SW480 (cell line): ENCODE measurements at regions not wholly inside any gene's neighbourhood (a gene's known extent, or its start where the extent isn't known, plus 50 kb on each side); places are given as distances from the start of the nearest gene placed in this dataset.

Source experiments
- DNase-seq: peaks from one replicate; pipeline ENCODE4 v3.0.0-alpha.2; 2016; ENCODE audit warnings: low spot score

DNA sequence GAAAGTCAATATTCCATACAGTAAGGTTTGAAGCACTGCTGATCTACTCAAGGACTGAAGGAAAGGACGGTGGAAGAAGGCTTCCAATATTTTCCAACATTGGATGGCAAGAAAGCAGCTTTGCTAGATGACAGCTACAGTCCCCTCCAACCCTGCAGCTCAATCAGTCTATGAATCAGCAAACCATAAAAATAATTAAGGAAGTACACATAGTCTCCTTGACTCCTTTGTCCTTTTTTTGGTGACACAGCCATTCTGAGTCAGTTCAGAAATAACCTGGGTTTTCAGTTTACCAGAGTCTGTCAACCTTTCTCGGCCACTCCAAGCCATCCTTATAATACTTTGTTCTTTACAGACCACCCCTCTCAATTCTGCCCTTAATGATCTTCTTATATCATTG lies 232.5 kb downstream of the IBTK start:
- no peak for DNase-seq

DNA sequence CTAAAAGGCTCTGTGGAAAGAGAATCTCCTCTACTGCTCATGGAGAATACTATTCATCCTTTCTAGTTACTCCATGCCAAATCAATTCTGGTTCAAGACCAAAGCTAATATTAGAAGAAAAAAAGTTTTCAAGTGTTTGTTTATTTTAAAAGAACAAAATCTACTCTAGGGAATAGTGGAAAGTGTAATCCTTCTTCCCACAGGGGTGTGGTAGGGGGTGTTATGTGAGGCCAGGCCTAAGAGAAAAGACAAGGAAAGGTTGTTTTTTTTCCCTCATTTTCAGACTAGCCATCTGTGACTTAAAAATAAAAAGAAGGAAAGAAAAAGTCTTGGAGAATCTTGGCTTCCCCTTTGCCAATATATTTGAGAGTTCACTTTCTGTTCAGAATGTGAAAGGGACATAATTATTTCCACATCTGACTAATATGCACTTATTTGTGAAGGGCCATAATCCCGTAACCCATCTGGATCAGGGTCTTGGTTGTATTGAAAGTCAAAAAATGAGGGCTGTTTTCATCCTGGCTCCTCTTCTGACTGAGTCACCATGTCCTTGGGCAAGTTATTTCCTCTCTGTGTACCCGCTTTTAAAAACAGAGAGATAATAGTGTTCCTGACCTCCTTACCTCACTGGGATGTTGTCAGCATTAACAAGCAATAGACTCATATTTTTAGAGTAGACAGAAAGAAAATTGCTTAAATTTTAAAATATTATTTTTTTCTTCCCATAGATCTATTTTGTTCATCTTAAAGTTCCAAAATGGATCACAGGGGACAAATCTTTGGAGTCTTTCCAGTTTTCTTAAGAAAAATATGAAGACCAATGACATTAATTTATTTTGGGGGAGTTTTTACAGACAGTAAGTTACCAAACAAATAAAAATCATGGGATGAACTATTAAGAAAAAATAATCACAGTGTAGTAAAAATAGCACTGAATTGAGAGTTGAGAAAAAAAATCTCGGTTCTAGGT lies 233.7 kb downstream of the IBTK start:
- no peak for DNase-seq

DNA sequence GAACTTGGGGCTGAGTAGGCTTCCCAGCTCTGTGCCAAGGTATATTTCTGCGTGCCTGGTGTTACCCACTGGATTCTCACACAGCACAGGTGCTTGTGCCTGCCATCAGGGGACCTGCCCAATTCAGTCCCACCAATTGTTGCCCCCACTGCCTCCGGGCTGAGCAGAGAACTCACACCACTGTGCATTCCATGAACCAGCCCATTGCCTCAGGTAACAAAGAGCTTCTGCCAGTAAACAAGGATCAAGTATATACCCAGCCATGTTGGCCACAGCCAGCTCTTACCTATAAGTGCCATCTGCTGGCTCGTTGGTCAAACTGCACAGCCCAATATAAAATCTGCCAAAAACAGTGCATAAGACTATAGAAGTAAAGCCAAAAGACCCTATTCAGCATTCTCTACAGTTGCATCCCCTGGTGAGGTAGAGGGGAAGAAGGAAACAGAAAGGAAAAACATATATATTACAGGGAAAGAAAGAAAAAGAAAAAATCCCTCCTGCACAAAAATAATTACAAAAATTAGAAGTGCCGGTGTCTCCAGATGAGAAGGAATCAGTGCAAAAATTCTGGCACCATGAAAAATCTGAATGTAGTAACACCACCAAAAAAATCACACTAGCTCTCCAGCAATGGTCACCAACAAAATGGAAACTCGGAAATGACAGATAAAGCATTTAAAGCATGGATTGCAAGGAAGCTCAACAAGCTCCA lies 241.4 kb downstream of the IBTK start:
- peak; percentile 22 for DNase-seq

DNA sequence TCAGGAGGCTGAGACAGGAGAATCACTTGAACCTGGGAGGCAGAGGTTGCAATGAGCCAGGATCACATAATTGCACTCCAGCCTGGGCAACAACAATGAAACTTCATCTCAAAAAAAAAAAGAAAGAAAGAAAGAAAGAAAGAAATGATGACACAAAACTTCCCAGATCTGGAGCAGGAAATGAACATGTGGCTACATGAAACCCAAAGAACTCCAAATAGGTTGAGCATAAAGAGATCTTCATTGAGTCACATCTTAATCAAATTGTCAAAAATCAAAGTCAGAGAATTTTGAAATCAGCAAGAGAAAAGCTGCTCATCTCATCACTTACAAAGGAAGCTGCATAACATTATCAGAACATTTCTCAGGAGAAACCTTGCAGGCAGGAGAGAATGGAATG lies 247.0 kb downstream of the IBTK start:
- no peak for DNase-seq

DNA sequence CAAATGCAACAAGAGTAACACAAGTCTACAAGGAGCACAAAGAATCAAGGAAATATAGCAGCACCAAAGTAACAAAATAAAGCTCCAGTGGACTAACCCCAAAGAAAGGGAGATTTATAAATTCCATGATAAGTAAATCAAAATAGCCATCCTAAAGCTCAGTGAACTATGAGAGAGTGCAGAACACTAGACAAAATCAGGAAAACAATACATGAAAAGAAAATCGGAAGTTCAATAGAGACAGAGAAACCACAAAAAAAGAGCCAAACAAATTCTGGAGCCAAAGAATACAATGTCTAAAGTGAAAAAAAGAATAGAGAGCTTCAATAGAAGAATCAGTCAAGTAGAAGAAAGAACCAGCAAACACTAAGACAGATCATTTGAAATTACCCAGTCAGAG lies 247.3 kb upstream of the TENT5A start:
- no peak for DNase-seq

DNA sequence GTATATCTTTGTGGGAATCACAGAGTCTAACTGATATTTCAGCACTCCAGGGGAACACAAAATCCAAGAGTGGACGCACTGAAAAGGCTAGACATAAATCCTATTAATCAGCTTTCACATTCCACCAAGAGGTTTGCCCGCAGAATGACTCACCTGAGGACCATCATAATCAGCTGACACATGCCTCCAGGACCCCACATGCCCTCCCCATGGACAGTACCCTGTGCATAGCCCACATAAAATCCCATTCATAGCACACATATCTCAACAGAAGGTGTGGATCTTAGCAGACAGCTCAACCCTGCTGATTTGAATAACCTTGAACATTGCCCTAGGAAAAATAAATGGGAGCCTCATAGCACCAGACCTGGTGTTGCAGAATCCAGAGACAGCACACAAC lies 246.8 kb upstream of the TENT5A start:
- no peak for DNase-seq

DNA sequence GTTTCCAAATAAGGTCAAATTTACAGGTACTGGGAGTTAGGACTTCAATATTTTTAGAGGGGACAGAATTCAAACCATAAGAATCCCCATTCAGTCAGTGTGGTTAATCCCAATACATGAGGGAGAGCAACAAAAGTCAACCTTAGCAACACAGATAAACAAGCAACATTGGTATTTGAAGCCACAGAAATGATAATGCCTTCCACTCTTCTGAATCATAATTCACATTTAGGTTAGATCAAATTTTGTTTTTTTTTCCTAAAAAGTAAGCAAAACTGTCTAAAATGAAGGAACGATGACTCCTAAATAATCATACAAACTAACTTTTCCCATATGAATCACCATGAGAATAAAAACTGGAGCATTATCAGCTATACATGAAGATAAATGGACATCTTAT lies 246.0 kb upstream of the TENT5A start:
- no peak for DNase-seq

DNA sequence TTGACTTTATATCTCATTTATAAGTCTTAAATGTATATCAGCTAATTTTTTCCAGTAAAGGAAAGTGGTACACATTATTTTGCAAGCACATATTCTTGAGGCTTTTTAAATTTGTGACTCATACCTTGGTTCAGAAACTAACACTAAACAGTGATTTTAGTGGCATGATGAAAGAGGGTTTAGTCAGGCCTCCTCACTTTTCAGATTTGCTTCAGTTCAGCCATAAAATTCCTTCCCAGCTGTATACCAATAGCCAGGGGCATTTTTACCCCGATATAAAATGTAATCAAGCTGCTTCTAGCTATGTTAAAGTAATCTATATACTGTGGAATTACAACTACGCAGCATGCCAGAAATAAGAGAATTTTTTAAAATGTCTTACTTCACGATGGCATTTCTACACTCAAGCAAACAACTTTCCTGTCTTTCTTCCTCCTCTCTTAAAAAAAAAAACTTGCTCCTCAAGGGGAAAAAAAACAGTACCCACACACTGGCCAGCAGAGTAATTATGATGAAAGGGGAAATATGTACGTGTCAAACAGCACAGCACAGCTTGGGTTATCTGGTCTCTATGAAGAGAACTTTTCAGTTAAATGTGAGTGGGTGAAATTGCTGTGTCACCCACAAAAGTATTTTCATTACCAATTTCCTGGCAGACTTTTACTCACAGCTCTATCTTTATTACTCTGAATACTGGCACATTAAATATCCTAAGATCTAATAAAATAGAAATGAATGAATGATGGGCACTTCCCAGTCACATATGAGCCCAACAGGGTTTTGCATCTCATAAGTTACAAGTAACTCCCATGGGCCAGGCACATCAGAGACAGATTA lies 244.8 kb upstream of the TENT5A start:
- no peak for DNase-seq

DNA sequence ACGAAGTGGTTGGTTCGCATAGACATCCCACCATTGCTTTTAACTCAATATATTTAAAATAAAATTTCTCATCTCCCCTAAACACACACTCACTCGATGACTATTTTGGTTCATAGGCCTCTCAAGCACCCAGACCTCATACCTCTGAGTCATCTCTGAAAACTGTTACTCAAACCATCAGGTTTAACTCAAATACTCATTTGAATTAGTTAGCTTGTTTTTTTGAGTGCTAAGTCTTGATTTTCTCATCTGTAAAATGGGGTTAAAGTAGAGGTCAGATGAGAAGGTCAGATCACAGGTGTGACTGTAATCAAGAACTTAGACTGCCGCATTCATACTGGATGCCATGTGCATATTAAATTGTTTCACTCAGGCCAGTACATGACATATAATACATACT lies 243.9 kb upstream of the TENT5A start:
- DNase-seq, result no peak

DNA sequence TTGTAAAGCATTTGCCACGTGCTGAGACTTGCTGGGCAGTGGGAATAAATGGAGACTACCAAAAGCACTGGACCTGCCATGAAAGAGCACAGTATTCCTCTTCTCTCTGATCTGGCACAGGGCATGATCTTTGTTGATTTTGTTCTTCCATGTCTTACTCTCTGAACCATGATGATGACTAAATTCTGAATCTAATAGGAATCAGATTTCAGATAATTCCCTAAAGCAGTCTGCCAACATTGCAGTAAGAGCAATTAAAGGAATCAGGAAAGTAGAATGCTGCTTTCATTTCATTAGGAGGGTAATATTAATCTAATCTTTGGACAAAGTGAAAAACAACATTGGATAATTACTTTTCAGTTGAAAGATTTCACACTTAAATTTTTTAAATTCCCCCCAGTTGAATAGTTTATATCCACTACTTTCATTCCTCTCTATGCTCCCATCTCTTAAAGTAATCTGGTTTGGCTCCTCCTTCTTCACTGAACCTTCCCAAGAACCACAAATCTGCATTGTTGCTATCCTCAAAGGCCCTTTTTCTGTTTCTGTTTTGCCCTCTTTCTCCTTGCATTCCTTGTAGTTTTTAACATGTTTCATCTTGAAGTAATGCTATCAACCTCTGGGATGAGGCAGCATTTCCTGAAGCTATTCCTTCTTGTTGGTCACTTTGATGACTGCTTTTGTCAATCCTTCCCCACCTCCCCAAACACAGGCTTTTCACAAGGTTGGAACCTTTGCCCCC lies 243.2 kb upstream of the TENT5A start:
- no peak for DNase-seq

DNA sequence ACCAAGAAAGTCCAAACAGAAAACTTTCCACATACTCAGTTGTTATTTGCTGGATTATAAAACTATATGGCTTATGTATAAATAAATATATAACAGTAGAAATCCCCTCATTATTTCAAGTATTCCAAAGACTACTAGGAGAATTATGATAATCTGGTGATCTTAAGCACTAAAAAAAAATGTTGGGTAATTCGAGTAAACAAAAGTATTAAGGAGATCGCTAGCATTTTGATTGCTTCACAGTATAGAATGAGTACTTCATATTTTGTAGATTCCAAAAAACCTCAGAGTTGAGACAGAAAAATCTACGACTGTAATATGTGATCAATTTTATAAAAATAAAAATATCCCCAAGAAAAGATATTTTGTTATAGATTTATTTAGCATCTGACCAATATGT lies 236.4 kb upstream of the TENT5A start:
- no peak for DNase-seq

DNA sequence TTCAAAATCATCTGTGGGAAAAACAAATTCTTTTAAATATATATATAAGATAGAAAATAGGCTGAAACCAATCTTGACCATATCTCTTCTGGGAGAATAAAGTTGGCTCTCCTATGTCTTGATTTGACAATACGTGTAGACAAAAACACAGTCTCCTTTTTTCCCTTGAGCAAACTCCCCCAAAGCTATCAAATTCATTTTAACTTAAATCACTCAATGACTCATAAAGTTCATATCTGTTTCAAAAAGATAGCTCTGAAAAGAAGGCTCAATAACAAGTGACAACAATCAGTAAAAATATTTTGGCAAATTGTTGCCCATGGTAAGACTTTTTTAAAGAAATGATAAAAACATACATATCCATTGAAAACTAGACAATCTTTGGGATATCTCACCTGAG lies 236.0 kb upstream of the TENT5A start:
- DNase-seq, result no peak

DNA sequence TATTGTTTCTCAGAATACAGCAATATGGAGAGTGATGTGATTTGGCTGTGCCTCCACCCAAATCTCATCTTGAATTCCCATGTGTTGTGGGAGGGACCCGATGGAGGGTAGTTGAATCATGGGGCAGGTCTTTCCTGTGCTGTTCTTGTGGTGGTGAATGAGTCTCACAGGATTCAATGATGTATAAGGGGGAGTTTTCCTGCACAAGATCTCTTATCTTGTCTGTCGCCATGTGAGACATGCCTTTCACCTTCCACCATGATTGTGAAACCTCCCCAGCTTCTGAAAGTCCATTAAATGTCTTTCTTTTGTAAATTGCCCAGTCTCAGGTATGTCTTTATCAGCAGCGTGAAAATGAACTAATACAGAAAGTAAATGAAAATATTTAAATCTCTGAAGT lies 234.8 kb upstream of the TENT5A start:
- DNase-seq, result no peak

DNA sequence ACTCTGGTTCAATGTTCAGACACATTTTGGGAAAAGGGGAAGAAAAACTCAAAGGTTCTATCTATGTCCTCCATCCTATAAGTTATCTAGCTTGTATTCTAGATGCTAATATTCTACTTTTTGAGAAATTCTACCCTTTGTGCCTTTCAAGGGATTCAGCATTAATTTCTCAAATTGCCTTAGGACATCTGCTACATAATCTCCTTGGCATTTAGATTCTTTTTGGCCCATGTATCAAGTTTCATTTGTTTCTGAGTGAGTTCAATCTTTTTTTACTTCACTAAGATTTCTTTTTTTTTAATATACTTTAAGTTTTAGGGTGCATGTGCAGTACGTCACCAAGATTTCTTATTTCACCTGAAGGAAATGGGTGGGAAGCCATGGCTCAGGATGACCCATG lies 232.7 kb upstream of the TENT5A start:
- DNase-seq, result no peak

DNA sequence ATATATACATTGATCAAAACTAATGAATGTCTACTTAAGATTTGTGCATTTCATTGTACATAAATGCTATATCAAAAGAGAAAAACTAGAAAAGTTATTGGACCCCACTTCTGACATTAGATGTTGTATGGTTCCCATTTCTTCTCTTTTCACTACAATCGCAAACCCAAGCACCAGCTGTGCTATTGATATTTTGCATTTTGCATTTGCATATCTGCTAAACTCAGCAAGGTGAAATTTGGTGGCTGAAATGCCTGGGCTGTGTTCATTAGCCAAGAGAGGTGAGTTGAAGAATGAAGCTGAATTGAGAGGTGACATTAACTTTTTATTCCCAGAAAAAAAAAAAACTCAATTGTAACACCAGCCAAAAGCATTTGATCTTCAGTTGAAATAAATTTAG lies 232.1 kb upstream of the TENT5A start:
- DNase-seq, result no peak

DNA sequence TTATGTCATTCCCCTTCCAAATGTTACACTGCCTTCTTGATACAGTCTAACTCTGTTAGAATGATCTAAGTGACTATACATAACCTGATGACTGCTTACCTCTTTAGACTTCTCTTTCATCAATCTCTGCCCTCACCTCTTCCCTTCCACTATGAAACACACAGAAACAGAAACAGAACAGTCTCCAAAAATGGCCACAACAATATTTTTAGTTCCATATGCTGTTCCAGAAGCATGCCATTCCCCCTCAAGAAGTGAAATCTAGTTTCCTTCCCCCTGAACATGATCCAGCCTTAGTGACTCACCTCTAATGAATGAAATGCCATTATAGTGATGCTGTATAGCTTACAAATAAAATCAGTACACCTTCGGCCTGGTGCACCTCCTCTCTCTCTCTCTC lies 229.3 kb upstream of the TENT5A start:
- DNase-seq, result peak; percentile 9

DNA sequence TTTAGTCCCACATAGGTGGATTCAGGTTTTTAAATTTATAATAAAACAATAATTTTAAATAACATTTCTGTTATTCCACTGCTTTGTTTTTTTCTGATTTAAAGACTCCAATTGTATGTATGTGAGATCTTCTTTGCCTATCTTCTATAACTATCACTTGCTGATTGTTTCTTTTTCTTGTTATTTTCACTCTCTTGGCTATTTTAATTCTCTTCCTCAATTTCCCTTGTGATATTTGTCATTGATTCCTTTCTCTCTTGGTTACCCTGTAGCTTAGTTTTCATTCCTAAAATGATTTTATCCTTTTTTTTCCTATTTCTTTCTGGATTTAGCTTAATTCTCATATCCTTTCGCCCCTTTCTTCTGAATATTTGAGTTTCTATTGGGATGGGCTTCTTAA lies 227.3 kb upstream of the TENT5A start:
- no peak for DNase-seq

DNA sequence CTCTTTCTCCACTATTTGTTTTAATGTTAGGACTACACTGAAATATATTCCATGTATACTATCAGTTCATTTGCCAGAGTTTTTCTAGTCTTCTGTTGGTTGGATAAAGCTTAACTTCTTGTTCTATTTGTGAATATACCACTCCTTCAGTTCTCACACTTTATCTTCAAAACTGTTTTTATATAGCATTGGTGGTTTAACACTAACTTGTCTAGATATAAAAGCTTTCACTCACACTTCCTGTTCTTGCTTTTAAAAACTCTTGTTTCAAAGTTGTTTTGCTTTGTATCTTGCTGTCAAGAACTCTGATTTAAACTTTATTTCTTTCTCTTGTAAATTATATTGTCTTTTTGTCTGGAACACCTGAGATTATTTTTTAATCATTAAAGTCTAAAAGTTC lies 226.8 kb upstream of the TENT5A start:
- no peak for DNase-seq

DNA sequence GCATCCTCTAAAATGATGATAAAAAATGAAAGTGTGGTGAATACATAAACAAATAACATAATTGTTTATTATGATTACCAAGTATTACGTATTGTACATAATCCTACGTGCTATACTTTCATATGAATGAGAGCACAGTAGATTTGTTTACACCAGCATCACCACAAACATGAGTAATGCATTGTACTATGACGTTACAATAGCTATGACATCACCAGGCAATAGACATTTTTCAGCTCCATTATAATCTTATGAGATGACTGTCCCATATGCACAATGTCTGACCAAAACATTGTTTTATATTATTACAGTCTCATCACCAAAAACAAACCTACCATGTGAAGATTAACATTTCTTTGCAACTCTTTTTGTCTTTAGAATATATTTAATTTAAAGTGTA lies 225.7 kb upstream of the TENT5A start:
- no peak for DNase-seq

DNA sequence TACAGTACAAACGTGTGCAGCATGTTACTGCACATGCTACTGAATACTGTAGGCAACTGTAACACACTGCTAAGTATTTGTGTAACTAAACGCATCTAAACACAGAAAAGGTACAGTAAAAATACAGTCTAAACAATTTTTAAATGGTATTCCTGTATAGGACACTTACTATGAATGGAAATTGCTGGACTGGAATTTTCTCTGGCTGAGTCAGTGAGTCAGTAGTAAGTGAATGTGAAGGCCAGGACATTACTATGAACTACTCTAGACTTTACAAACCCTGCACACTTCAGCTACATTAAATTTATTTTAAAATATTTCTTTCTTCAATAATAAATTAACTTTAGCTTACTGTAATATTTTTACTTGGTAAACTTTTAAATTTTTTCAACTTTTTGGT lies 225.0 kb upstream of the TENT5A start:
- DNase-seq, result no peak

DNA sequence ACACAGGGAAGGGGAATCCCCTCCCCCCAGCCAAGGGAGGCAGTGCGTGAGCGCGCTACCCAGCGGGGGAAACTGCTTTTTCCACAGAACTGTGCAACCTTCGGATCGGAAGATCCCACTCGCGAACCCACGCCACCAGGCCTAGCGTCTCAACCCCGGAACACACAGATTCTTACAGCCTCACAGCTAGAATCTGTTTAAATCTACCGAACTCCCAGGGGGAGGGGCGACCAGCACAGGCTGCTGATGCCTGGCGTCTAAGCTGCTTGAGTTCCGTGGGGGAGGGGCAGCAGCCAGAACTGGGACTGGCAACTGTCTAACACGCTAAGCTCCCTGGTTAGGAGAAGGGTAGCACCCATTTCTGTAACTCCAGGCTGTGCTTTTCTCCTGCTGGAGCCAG lies 217.3 kb upstream of the TENT5A start:
- no peak for DNase-seq

DNA sequence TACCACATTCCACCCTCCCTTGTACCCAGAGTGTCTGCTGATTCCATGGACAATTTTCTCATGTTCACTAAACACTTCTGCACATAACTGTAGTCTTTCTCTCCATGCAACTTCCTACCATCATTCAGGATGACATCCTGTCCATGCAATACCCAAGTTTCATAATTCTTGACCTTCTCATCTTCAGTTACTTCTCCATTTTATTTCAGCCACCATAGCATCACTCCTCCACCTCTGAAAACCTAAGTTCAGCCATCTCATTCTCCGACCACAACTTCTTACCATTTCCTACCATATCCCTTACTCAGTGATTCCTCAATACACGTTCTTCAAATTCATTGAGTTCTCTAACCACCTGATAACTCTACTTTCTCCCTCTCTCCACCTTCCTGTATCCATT lies 216.5 kb upstream of the TENT5A start:
- DNase-seq, result no peak
